H1 (cell line): ENCODE measurements at regions not wholly inside any gene's neighbourhood (a gene's known extent, or its start where the extent isn't known, plus 50 kb on each side); places are given as distances from the start of the nearest gene placed in this dataset.

ENCODE experiments used
- CEBPB ChIP-seq: IDR thresholded peaks from 2 replicates; pipeline ENCODE4 v1.6.1; 2012; ENCODE audit warnings: low read depth, low read length
- CHD7 ChIP-seq: fragments of 300-600 bp; sonication (generic); IDR thresholded peaks from 2 replicates; pipeline ENCODE4 v1.7.1; 2012; ENCODE audit warnings: low read length, moderate library complexity, mild to moderate bottlenecking, inconsistent platforms; ENCODE audit not compliant: insufficient replicate concordance
- E2F6 ChIP-seq: IDR thresholded peaks from 2 replicates; pipeline ENCODE4 v1.6.1; 2012; ENCODE audit warnings: inconsistent platforms
- NANOG ChIP-seq: IDR thresholded peaks from 2 replicates; pipeline ENCODE4 v1.6.1; 2011; ENCODE audit warnings: low read length, low read depth, mild to moderate bottlenecking, inconsistent platforms; ENCODE audit not compliant: insufficient read depth, poor library complexity, severe bottlenecking
- RBBP5 ChIP-seq: IDR thresholded peaks from 2 replicates; pipeline ENCODE4 v1.7.1; 2012; ENCODE audit warnings: low read depth, mild to moderate bottlenecking, inconsistent platforms, low read length, moderate library complexity, borderline replicate concordance
- TAF1 ChIP-seq: IDR thresholded peaks from 2 replicates; pipeline ENCODE4 v1.6.1; 2011; ENCODE audit warnings: mild to moderate bottlenecking, low read depth, low read length
- TBP ChIP-seq: IDR thresholded peaks from 2 replicates; pipeline ENCODE4 v1.6.1; 2011; ENCODE audit warnings: low read depth, low read length, improper control_type of control experiment
- YY1 ChIP-seq: IDR thresholded peaks from 2 replicates; pipeline ENCODE4 v1.6.1; 2011; ENCODE audit warnings: low read depth, mild to moderate bottlenecking, low read length
- TF ChIP-seq, protein P1 (sequence below): IDR thresholded peaks from 2 replicates; pipeline ENCODE4 v1.6.1; 2011; ENCODE audit warnings: low read length, improper control_type of control experiment

GRCh38 chr6:14058029-14058695 lies 59.4 kb upstream of the CD83 start (continued):
- TF ChIP-seq CHD7 (no peak), CEBPB (no peak), E2F6 (no peak), RBBP5 (no peak), NANOG (no peak), TAF1 (no peak), TBP (no peak), YY1 (no peak)
- TF ChIP-seq, protein P1, sequence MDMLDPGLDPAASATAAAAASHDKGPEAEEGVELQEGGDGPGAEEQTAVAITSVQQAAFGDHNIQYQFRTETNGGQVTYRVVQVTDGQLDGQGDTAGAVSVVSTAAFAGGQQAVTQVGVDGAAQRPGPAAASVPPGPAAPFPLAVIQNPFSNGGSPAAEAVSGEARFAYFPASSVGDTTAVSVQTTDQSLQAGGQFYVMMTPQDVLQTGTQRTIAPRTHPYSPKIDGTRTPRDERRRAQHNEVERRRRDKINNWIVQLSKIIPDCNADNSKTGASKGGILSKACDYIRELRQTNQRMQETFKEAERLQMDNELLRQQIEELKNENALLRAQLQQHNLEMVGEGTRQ = no peak
